DMS53 treated with DMSO at 0.1 percent for 48 hours (cell line): ENCODE measurements at regions not wholly inside any gene's neighbourhood (a gene's known extent, or its start where the extent isn't known, plus 50 kb on each side); places are given as distances from the start of the nearest gene placed in this dataset.
"Not testable (repeated sequence)": the region's sequence is repeated elsewhere in the genome, so short reads cannot be mapped to it uniquely, and the experiment has no call there.

Source experiments
- DNase-seq: peaks from one replicate; lab custom pipeline; 2025; ENCODE audit not compliant: unreplicated experiment; lab: John Stamatoyannopoulos, UW

DNA sequence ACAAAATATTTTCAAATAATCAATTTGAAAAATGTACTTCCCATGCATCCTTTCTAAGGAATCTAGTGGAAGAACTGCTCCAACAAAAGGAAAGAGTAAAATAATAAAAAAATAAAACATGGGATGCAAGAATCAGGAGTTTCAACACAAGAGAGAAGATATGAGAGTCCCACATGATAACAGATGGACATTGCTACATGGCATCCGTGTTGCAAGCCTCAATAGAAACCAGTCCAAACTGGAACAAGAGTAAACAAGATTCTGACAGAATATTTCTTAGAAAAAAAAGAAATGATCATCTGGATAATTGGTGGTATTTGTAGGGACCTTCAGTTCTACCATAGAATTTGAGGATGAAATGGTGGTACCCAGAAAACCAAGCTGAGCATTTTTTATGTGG is 186.8 kb downstream of the FRK start:
- no peak for DNase-seq

DNA sequence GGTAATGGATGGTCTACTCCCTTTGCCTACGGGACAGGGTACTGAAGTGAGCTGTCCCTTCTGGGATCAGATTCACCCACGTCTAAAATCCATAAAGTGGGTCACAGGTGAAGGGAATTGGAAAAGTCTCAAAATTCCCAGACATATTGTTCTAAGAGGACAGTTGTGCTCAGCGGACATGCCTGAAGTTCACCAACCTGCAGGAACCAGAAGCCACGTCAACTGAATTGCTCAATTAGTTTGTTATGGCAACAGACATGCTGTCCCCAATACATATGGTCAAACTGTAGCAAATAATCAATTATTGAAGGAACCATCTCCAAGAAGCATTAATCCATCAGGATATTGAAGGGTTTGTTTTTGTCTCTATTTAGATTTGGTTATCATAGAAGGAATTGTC is 190.2 kb downstream of the FRK start:
- no peak for DNase-seq

DNA sequence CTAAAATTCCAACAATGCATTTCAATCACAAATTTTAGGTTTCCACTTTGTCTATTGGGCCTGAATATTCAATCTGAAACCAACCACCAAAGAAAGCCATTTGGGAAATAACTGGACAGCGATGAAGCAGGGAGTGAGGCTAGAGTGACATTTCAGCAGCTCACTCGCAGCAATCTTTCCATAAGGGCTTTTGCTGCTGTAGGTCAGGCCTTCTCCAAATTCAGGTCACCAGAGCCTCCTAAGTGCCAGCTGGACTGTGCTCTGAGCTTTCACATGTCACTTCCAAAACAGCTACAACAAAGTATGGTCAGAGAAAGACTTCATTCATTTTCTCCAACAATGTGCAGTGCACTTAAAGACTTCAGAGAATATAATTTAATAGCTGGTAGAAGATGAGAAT is 194.8 kb downstream of the FRK start:
- no peak for DNase-seq

DNA sequence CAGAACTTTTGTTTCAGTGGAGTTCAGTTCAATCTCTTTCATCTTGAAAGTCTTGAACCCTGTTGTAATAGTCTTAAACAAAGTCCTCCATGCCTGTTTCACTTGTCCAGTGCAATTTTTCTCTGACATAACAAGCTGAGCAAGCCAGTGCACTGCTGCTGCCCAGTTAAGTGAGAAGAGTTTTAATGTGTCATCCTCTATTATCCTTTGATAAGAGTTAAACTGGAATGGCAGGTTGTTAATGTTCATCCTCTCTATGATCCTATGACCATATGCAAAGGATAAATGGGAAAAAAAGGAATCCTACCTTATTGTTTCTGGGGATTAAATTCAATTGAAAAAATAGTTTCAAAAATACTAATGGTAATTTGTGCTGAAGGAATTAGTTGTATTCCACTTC is 197.5 kb downstream of the FRK start:
- no peak for DNase-seq

DNA sequence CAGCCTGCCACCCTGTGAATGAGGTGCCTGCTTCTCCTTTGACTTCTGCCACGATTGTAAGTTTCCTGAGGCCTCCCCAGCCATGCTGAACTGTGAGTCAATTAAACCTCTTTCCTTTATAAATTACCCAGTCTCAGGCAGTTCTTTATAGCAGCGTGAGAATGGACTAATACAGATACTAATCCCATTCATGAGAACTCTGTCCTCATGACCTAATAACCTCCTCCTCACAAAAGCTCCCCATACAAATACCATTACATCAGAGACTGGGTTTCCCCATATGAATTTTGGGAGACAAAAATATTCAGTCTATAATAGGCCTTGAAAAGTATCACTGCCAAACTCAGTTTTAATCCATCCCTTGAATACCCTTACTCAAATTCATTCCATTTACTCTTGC is 199.0 kb downstream of the FRK start:
- not testable (repeated sequence) for DNase-seq

DNA sequence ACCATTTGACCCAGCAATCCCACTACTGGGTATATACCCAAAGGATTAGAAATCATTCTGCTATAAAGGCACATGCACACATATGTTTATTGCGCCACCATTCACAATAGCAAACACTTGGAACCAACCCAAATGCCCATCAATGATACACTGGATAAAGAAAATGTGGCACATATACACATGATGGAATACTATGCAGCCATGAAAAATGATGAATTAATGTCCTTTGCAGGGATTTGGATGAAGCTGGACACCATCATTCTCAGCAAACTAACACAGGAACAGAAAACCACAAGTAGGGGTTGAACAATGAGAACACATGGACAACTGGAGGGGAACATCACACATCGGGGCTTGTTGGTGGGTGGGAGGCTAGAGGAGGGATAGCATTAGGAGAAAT is 201.1 kb downstream of the FRK start:
- not testable (repeated sequence) for DNase-seq

DNA sequence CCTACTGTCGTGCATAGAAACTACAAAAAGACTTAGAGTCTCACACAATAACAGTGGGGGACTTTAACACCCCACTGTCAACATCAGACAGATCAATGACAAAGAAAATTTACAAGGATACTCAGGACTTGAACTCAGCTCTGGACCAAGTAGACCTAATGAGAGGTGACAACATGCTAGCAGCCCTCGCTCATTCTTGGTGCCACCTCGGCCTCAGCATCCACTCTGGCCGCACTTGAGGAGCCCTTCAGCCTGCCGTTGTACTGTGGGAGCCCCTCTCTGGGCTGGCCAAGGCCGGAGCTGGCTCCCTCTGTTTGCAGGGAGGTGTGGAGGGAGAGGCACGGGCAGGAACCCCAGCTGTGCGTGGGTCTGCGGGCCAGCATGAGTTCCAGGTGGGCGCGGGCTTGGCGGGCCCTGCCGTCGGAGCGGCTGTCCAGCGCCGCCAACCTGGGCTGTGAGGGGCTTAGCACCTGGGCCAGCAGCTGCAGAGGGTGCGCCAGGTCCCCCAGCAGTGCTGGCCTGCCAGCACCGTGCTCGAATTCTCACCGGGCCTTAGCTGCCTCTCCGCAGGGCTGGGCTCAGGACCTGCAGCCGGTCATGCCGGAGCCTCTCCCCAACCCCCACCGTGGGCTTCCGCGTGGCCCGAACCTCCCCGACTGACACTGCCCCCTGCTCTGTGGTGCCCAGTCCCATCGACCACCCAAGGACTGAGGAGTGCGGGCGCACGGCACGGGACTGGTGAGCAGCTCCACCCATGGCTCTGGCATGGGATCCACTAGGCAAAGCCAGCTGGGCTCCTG is 205.6 kb downstream of the FRK start:
- no peak for DNase-seq

DNA sequence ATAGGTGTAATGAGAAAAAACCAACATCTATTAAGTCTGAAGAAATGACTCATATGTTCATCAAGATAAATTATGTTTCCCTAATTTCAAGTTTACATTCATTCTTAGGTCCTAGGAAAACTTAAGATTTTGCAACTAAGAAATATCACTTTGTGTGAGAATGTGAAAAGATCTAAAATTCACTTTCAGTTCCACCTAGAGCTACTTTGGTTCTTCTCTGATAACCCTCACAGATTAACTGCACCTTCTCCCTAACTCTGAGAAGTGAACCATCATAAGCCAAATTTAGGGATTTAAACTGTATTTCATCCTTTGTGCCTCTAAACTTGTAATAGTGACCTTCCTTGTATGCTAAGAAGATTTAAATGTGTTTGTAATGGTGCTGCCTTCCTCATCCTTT is 213.0 kb downstream of the FRK start:
- no peak for DNase-seq

DNA sequence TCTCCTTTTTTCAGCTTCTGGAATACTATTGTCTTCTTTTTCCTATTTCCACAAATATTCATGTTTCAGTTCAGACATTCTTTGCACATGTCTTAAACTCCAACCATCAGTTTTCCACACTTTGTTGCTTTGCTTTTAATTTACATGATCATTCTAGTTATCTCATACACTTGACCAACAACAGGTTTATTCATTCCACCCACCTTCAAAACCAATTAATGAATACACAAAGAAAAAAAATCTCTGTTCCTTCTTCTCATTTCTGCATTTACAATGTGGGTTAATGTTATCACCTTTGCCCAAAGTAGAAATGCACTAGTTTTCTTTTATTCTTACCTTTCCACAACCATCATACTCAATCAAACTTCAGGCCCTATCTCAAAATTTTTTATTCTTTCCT is 216.7 kb downstream of the FRK start:
- no peak for DNase-seq

DNA sequence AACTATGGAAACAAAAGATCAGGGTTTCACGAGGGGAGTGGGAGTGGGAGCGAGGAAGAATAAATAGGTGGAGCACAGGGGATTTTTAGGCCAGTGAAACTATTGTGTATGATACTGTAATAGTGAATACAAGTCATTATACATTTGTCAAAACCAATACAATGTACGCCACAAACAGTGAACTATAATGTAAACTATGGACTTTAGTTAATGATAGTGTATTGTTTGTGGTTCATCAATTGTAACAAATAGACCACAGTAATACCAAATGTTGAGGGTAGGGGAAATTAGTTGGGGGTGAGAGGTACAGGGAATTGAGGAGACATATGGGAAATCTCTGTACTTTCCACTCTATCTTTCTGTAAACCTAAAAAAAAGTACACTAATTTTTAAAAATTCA is 218.4 kb downstream of the FRK start:
- DNase-seq, result no peak

DNA sequence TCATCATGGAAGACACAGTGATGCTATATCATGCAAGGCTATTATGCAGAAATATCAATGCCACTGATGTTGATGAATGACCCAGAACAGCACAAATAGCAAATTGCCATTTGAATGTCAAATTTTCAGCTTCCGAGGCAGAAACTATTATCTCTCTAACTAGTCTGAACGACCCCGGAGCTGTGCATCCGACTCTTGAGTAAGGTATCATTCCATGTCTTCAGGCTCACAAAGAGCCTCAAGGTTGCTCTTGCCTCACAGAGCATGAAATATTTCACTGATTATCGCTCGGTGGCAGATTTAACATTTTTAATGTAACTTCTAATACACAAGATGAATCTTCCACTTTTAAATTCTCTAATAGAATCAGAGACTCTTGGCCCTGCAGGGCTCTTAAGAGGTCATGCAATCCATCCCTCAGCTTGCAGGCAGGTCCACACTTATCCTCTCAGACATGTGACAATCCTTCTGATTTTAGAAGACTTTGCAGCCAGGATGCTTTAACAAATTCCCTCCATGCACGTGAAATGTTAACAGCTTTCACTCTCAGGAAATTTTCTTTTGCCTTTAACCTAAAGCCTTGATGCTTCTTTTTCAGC is 221.0 kb downstream of the FRK start:
- no peak for DNase-seq

DNA sequence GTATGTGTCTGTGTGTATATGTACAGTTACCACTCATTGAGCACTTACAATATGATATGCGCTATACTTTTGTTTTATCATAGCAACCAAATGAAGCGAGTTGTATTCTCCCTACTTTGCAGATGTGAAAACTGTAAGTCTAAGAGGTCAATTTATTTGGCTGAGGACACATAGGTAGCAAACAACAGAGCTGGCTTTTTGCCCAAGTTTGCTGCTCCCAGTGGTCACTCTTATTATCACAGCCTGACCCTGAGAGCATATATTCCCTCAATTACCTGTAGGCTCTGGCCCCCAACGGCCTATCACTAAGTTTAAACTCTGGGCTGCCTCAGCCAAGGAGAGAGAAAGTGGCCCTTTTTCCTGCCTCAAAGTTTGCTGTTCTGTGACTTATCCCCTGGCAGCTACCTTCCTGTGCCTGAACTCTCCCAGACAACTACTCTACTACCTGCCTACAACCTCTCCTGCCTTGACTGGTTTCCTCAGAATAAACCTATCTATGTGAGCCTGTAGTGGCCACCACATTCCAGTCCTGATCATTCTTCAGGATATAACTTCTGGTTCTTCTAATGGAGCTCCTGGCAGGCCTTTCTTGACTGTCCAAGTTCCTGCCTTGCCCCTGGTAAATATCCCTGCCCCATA is 221.8 kb downstream of the FRK start:
- DNase-seq, result no peak

DNA sequence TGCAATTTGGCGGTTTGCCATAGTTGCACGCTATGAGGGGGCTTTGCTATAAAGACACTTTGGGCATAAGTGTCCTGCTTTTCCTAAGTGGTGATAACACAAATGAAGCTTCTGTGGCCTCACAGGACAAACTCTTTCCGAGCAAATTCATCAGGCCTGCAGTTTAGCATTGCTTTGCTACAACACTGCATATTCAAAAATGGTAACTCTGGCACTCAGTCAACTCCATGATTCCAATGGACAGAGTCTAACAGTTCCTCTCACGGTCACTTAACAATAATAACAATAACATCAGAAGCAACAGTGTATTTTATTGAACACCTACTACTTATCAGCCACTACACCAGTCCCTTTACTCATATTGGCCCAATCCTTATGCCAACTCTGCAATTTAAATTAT is 222.5 kb downstream of the FRK start:
- DNase-seq, result no peak

DNA sequence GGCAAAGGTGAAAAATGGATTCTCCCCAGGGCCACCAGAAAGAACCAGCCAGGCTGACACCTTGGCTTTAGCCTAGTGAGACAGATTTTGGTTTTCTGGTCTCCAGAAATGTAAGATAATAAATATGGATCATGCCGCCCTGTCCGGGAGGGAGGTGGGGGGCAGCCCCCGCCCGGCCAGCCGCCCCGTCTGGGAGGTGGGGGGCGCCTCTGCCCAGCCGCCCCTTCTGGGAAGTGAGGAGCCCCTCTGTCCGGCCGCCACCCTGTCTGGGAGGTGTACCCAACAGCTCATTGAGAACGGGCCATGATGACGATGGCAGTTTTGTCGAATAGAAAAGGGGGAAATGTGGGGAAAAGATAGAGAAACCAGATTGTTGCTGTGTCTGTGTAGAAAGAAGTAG is 224.3 kb downstream of the FRK start:
- DNase-seq, result not testable (repeated sequence)

DNA sequence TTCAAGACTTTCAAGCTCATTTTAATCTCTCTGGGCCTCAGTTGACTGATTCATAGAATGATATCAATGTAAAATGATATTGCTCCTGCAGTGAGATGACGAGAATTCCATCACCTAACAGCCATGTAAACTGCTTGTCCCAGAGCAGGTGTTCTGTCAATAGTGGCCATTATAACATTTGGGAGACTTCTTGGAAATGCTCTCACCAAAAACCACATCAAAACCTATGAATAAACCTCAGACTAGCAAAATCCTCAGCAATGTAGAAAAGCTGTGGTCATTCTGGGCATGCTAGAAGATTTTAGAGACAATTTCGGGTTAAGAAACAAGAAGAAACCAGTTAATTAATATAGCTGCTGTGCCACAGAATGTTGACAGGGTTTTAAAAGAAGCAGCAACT is 225.4 kb downstream of the FRK start:
- DNase-seq, result no peak

DNA sequence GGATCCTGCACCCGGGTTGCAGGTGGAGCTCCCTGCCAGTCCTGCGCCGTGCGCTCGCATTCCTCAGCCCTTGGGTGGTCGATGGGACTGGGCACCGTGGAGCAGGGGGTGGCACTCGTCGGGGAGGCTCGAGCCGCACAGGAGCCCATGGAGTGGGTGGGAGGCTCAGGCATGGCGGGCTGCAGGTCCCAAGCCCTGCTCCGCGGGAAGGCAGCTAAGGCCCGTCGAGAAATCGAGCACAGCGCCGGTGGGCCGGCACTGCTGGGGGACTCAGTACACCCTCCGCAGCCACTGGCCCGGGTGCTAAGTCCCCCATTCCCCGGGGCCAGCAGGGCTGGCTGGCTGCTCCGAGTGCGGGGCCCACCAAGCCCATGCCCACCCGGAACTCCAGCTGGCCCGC is 226.1 kb downstream of the FRK start:
- DNase-seq, result not testable (repeated sequence)

DNA sequence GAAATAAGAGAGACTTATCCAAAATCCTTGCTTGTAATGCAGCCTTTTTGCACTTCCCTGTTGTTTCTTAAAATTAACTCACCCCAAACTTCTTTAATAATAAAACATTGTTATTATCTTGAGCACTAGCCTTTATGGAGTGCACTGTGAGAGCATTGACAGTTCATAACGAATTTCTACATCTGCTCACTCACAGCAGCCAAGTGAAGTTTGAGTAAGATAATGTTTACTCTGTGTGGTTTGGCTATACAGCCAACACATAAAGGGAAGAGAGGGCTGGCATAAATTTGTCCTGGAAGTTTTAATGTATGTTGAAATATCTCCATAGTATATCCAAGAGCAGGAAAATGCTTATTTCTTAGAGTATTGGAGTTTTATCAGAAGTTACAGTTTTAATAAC is 227.9 kb downstream of the FRK start:
- no peak for DNase-seq

DNA sequence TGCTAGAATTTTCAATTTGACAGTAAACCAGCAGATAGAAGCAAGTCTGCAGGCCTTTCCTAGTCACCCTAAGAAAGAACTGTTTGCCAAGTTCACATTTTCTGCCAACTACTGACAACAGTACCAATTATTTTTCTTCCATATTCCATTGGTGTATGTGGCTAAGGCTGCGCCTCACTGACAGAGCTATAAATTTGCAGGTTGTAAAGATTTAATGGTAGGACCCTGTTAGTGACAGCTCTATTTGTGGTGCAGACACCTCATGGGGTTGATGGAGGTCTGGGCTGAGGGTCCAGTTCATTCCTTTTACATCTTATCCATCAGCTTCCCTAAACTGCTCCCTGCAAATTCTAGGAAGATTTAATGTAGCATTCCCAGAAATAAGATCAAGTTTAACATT is 228.5 kb downstream of the FRK start:
- DNase-seq, result no peak

DNA sequence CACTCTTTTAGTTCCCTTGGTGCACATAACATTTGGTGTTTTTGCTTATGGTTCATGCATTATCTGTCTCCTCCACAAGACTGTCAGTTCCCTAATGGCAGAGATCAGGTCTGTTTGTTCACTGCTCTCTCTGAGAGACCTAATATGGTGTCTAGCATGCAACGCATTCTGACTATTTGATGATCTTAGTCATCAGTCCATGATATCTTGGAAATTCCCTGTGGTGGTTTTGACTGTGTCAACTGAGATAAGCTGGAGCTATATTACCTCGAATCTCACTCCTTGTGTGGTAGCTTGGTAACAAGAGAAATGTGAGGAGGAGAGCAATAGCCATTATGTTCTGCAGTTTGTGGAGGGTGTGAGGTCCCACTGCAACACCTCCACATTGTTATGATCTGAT is 229.8 kb downstream of the FRK start:
- peak; percentile 2 for DNase-seq

DNA sequence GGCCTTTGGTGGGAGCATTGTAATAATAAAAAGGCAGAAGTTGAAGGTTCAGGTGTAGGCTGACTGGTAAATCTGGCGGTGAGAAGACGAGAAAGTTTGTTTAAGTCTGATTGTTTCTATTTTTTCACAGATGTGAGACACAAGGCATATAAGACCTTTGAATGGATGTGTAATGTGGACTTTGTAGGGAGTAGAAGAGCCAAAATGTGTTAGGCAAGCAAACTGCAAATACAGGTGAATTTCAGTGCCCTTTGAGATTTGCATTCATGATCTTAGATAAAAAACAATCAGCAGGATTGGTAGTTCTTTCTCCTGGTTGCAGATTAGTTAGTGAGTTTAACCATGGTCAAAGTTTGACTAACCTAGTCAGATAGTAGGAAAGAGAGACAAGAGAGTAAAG is 238.9 kb downstream of the FRK start:
- no peak for DNase-seq

DNA sequence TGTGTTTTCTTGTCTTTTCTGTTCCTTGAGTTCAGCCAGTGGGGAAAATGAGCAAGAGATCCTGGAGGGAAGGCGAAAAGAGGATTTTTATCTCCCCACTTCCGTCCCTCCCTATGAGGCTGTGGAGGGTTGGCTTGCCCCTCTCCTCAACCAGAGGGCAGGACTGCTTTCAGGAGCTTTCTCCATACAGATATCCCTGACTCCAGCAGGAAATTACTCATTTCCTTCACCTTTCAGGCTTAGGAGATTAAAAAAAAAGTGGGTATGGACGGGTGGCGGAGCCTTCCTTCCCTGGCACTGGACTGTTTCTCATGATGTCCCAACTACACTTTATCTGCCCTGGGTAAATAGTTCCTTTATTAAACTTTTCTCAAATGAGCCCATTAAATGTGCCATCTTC is 241.2 kb downstream of the FRK start:
- no peak for DNase-seq

DNA sequence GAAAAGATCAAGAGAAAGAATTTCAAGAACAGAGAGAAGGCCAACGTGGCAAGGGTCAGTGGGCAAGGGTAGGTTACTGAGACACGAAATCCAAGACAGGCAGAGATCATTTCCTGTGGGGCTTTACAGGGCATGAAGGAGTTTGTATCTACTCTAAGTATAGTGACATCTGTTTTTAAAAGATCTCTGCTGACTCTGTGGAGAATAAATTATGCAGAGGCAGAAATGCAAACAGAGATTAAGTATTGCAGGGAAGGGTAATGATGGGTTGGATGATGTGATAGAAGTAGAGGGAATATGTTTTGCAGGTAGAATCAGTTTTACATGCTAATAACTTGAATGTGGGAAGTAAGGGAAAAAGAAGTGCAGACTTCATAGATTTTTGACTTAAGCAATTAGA is 243.5 kb downstream of the FRK start:
- no peak for DNase-seq

DNA sequence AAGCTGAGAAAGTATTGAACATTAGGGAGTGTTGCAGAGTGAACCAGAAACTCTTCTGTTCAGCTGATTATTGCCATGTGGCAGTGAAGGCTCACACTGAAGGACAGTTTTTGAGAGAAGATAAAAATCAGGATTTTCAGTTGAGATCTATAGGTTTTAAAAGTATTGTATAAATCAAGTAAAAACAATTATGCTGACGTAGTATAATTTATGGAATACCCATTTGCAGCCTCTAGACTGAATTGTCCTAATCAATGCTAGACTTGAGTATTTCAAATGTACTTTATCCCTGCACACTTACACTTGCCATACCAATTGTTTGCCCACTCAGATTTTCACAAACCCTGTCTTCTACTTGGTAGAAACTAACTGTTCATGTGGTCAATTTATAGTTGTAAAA is 245.8 kb downstream of the FRK start:
- no peak for DNase-seq
